HL-60 (cell line): ENCODE measurements at regions not wholly inside any gene's neighbourhood (a gene's known extent, or its start where the extent isn't known, plus 50 kb on each side); places are given as distances from the start of the nearest gene placed in this dataset.

ENCODE experiments used
- CTCF ChIP-seq: IDR thresholded peaks from one replicate; pipeline ENCODE4 v1.5.1; 2011; ENCODE audit warnings: low read length, control low read depth, inconsistent platforms; ENCODE audit not compliant: insufficient read depth
- SPI1 ChIP-seq: IDR thresholded peaks from 2 replicates; pipeline ENCODE4 v1.6.1; 2012; ENCODE audit warnings: low read depth, mild to moderate bottlenecking, borderline replicate concordance

- TF ChIP-seq CTCF (no peak), SPI1 (no peak)
Observed at GRCh38 chr2:185188656-185189055, 549.9 kb upstream of the FSIP2 start.
